GM12891 (cell line): ENCODE measurements at regions not wholly inside any gene's neighbourhood (a gene's known extent, or its start where the extent isn't known, plus 50 kb on each side); places are given as distances from the start of the nearest gene placed in this dataset.

Source experiments
- PAX5 ChIP-seq: IDR thresholded peaks from 2 replicates; pipeline ENCODE4 v1.6.1; 2011; ENCODE audit warnings: low read length, moderate library complexity, mild to moderate bottlenecking; ENCODE audit not compliant: insufficient read depth, severe bottlenecking
- POLR2A ChIP-seq: IDR thresholded peaks from 2 replicates; pipeline ENCODE4 v1.6.1; 2011; ENCODE audit warnings: low read depth, low read length, control low read depth
- POLR2AphosphoS5 ChIP-seq: IDR thresholded peaks from 2 replicates; pipeline ENCODE4 v1.6.1; 2011; ENCODE audit warnings: low read depth, low read length, control low read depth
- POU2F2 ChIP-seq: IDR thresholded peaks from 2 replicates; pipeline ENCODE4 v1.6.1; 2011; ENCODE audit warnings: low read depth, mild to moderate bottlenecking, control low read depth, low read length, moderate library complexity
- SPI1 ChIP-seq: IDR thresholded peaks from 2 replicates; pipeline ENCODE4 v1.6.1; 2011; ENCODE audit warnings: low read depth, low read length, control low read depth
- TAF1 ChIP-seq: IDR thresholded peaks from 2 replicates; pipeline ENCODE4 v1.6.1; 2011; ENCODE audit warnings: low read depth, low read length, control low read depth

- TF ChIP-seq POLR2A, result no peak
- TF ChIP-seq POLR2AphosphoS5, result no peak
- no peak for TF ChIP-seq TAF1
- no peak for TF ChIP-seq PAX5
- TF ChIP-seq POU2F2, result no peak
- no peak for TF ChIP-seq SPI1
These were observed 113.8 kb upstream of the PPP2R3B start for GRCh38 chrX:500481-501010.
